ENCODE measurements at regions not wholly inside any gene's neighbourhood (a gene's known extent, or its start where the extent isn't known, plus 50 kb on each side); places are given as distances from the start of the nearest gene placed in this dataset.

GRCh38 chr1:29991815-29992214, 731.6 kb downstream of the MATN1 start:
- no peak for TF ChIP-seq CTCF (conservative IDR thresholded peaks at IDR 0.05; ENCODE audit: low read depth, low read length)

GRCh38 chr1:29991025-29991424, 732.4 kb downstream of the MATN1 start:
- Histone ChIP-seq H4K20me1 (ENCODE audit: insufficient read depth) (no peaks in the 10 kb centered on the region), H3K79me2 (ENCODE audit: insufficient read depth, low read depth) (no peaks in the 10 kb centered on the region), H3K4me1 (ENCODE audit: low read depth, poor library complexity, severe bottlenecking) (no peaks in the 10 kb centered on the region), H3K4me3 (IDR thresholded peaks at IDR 0.05; ENCODE audit: insufficient read depth, low read depth, low read length) (no peak overlapping the region), H2AFZ (ENCODE audit: low read depth) (no peak overlapping the region), H3K36me3 (ENCODE audit: insufficient read depth) (no peaks in the 10 kb centered on the region), H3K9ac (no peak overlapping the region), H3K27ac (no peak overlapping the region), H3K4me2 (no peak overlapping the region), H3K27me3 (ENCODE audit: insufficient read depth, low read depth) (peaks cover 2% of the 10 kb centered on the region; the same call in 1 of the 2 replicates)
- no peak for TF ChIP-seq CTCF (conservative IDR thresholded peaks at IDR 0.05; ENCODE audit: low read depth, low read length)

More at GRCh38 chr1:29991815-29992214, 731.6 kb downstream of the MATN1 start:
- Histone ChIP-seq H3K27me3 (ENCODE audit: insufficient read depth, low read depth) (peaks cover 2% of the 10 kb centered on the region; the same call in 1 of the 2 replicates), H3K27ac (no peak overlapping the region), H2AFZ (ENCODE audit: low read depth) (no peak overlapping the region), H3K79me2 (ENCODE audit: insufficient read depth, low read depth) (no peaks in the 10 kb centered on the region), H3K9ac (no peak overlapping the region), H3K4me1 (ENCODE audit: low read depth, poor library complexity, severe bottlenecking) (no peaks in the 10 kb centered on the region), H4K20me1 (ENCODE audit: insufficient read depth) (no peaks in the 10 kb centered on the region), H3K36me3 (ENCODE audit: insufficient read depth) (no peaks in the 10 kb centered on the region), H3K4me3 (IDR thresholded peaks at IDR 0.05; ENCODE audit: insufficient read depth, low read depth, low read length) (no peak overlapping the region), H3K4me2 (no peak overlapping the region)

GRCh38 chr1:29990304-29990703, 733.1 kb downstream of the MATN1 start:
- H3K27me3 ChIP-seq (ENCODE audit: insufficient read depth, low read depth) = peaks cover 2% of the 10 kb centered on the region; the same call in 1 of the 2 replicates
- no peak for TF ChIP-seq CTCF (conservative IDR thresholded peaks at IDR 0.05; ENCODE audit: low read depth, low read length)
- H2AFZ ChIP-seq (ENCODE audit: low read depth) = no peak overlapping the region
- no peaks in the 10 kb centered on the region for H4K20me1 ChIP-seq (ENCODE audit: insufficient read depth)
- H3K4me1 ChIP-seq (ENCODE audit: low read depth, poor library complexity, severe bottlenecking) = no peaks in the 10 kb centered on the region
- no peaks in the 10 kb centered on the region for H3K36me3 ChIP-seq (ENCODE audit: insufficient read depth)
- H3K27ac ChIP-seq = no peak overlapping the region
- H3K9ac ChIP-seq = no peak overlapping the region
- no peaks in the 10 kb centered on the region for H3K79me2 ChIP-seq (ENCODE audit: insufficient read depth, low read depth)
- no peak overlapping the region for H3K4me2 ChIP-seq
- H3K4me3 ChIP-seq (IDR thresholded peaks at IDR 0.05; ENCODE audit: insufficient read depth, low read depth, low read length) = no peak overlapping the region

GRCh38 chr1:29986986-29987385, 736.4 kb downstream of the MATN1 start:
- Histone ChIP-seq H3K4me1 (ENCODE audit: low read depth, poor library complexity, severe bottlenecking) (no peaks in the 10 kb centered on the region), H3K27me3 (ENCODE audit: insufficient read depth, low read depth) (peaks cover 2% of the 10 kb centered on the region; the same call in 1 of the 2 replicates), H3K9ac (no peak overlapping the region), H3K79me2 (ENCODE audit: insufficient read depth, low read depth) (no peaks in the 10 kb centered on the region), H3K36me3 (ENCODE audit: insufficient read depth) (no peaks in the 10 kb centered on the region), H2AFZ (ENCODE audit: low read depth) (no peak overlapping the region), H3K4me2 (no peak overlapping the region), H3K27ac (no peak overlapping the region), H3K4me3 (IDR thresholded peaks at IDR 0.05; ENCODE audit: insufficient read depth, low read depth, low read length) (no peak overlapping the region), H4K20me1 (ENCODE audit: insufficient read depth) (no peaks in the 10 kb centered on the region)
- TF ChIP-seq CTCF (conservative IDR thresholded peaks at IDR 0.05; ENCODE audit: low read depth, low read length) = no peak

Data from KMS-11 (cell line).